ENCODE measurements at regions not wholly inside any gene's neighbourhood (a gene's known extent, or its start where the extent isn't known, plus 50 kb on each side); places are given as distances from the start of the nearest gene placed in this dataset.
"Not testable (repeated sequence)": the region's sequence is repeated elsewhere in the genome, so short reads cannot be mapped to it uniquely, and the experiment has no call there.

DNA sequence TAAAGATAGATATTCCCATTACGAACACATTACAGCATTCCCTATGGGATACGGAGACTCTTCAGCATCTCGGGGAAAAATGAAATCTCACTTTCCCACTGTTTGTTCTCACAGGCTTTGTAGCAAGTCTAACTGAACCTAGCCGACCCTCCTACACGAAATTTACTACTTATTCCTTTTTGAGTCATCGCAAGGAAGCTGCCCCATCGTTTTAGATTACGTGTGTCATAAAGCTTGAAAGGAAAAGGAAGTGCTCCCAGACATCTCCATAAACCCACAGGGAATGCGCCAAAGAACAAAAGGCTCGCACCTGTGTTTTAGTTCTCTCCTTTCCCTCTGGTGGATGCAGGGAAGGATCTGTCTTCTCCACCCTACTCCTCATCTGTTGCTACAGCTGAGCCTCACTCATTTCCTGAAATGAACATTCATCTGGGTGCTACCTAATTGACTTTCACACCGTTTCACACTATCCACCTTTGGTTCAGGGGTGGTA lies 76.2 kb upstream of the STK39 start:
- H3K4me3 ChIP-seq (ENCODE audit: control insufficient read depth, low read depth, low read length): no peak overlapping the region
- TF ChIP-seq, protein P1, sequence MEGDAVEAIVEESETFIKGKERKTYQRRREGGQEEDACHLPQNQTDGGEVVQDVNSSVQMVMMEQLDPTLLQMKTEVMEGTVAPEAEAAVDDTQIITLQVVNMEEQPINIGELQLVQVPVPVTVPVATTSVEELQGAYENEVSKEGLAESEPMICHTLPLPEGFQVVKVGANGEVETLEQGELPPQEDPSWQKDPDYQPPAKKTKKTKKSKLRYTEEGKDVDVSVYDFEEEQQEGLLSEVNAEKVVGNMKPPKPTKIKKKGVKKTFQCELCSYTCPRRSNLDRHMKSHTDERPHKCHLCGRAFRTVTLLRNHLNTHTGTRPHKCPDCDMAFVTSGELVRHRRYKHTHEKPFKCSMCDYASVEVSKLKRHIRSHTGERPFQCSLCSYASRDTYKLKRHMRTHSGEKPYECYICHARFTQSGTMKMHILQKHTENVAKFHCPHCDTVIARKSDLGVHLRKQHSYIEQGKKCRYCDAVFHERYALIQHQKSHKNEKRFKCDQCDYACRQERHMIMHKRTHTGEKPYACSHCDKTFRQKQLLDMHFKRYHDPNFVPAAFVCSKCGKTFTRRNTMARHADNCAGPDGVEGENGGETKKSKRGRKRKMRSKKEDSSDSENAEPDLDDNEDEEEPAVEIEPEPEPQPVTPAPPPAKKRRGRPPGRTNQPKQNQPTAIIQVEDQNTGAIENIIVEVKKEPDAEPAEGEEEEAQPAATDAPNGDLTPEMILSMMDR (IDR thresholded peaks at IDR 0.05; ENCODE audit: control insufficient read depth, insufficient read depth, low read depth, low read length, missing control alignments): no peak
- no peak for DNase-seq (ENCODE audit: low read depth)

DNA sequence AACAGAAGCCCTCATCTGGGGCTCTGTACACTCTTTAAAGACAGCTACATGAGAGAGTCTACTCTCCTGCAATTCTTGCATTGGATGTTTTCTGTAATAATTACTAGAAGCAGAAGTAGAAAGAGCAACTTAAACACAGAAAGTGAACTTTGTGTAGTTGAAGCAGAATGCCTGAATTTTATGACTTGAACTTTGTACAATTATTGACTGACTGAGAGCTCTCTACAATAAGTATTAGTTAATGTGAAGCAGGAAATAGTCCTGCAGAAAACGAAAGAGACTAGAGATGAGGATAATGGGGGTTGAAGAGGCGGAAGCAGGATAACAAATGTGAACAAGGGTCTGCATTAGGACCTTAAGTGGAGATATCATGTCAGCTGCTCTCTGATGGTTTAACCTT lies 79.2 kb upstream of the STK39 start:
- DNase-seq (ENCODE audit: low read depth): no peak
- H3K4me3 ChIP-seq (ENCODE audit: control insufficient read depth, low read depth, low read length): no peak overlapping the region
- TF ChIP-seq, protein P1 (IDR thresholded peaks at IDR 0.05; ENCODE audit: control insufficient read depth, insufficient read depth, low read depth, low read length, missing control alignments): no peak

DNA sequence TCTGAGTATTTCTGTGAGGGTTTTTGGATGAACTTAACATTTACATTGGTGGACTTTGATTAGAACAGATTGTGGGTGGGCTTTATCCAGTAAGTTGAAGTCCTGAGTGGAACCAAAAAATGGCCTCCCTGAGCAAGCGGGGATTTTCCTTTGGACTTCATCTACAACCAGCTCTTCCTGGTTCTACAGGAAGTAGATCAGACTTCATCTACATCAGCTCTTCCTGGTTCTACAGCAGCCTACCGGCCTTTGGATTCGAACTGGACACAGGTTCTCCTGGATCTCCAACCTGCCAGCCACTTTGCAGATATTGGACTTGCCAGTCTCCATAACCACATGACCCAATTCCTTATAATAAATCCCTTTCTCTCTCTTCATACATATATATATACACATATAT lies 79.9 kb upstream of the STK39 start:
- no peak for DNase-seq (ENCODE audit: low read depth)
- TF ChIP-seq, protein P1 (IDR thresholded peaks at IDR 0.05; ENCODE audit: control insufficient read depth, insufficient read depth, low read depth, low read length, missing control alignments): no peak
- no peak overlapping the region for H3K4me3 ChIP-seq (ENCODE audit: control insufficient read depth, low read depth, low read length)

DNA sequence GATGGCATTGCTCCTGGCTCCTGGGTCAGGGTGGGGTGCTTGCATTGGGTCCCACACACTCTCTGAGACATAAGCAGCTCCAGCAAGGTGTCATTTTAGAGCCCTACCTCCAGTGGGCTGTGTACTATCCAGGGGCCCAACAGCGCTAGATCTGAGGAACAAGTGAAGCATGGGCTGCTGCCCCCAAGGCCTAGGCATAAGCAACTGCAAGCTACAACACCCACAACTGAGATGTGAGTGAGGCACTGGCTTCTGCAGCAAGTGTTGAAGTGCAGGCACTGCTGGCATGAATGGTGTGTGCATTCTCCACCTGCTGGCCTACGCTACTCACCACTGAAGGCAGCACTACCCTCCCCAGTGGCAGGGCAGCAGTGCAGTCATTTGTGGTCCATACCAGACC lies 81.0 kb upstream of the STK39 start:
- DNase-seq (ENCODE audit: low read depth): no peak
- TF ChIP-seq, protein P1 (IDR thresholded peaks at IDR 0.05; ENCODE audit: control insufficient read depth, insufficient read depth, low read depth, low read length, missing control alignments): no peak
- no peak overlapping the region for H3K4me3 ChIP-seq (ENCODE audit: control insufficient read depth, low read depth, low read length)

DNA sequence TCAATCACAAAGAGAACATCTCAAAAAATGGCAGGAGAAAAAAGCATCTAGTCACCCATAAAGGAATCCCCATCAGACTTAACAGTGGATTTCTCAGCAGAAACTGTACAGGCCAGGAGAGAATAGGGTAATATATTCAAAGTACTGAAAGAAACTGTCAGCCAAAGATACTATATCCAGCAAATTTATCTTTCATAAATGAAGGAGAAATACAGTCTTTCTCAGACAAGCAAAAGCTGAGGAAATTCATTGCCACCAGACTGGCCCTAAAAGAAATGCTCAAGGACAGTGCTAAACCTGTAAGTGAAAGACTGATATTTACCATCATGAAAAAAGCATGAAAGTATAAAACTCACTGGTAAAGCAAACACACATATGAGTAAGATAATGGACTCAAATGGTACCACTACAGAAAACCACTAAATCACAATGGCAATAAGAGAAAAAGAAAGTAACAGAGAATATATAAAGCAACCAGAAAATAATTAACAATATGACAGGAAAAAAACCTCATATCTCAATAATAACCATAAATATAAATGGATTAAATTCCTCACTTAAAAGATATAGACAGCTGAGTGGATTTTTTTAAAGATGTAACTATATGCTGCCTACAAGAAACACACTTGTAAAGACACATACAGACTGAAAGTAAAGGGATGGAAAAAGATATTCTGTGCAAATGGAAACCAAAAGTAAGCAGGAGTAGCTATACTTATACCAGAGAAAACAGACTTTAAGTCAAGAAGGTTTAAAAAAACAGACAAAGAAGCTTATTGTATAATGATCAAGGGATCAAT lies 83.4 kb upstream of the STK39 start:
- TF ChIP-seq, protein P1 (IDR thresholded peaks at IDR 0.05; ENCODE audit: control insufficient read depth, insufficient read depth, low read depth, low read length, missing control alignments): no peak
- H3K4me3 ChIP-seq (ENCODE audit: control insufficient read depth, low read depth, low read length): no peak overlapping the region
- DNase-seq (ENCODE audit: low read depth): no peak

DNA sequence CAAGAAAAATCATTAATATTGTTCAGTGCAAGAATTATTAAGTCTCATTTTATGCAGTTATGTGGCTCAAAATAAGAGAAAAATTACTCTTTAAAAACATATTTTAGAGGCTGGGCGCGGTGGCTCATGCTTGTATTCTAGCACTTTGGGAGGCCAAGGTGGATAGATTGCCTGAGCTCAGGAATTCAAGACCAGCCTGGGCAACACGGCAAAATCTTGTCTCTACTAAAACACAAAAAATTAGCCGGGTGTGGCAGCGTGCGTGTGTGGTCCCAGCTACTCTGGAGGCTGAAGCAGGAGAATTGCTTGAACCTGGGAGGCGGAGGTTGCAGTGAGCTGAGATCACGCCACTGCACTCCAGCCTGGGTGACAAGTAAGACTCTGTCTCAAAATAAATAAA lies 87.9 kb upstream of the STK39 start:
- DNase-seq (ENCODE audit: low read depth); H3K4me3 ChIP-seq (ENCODE audit: control insufficient read depth, low read depth, low read length): not testable (repeated sequence)

DNA sequence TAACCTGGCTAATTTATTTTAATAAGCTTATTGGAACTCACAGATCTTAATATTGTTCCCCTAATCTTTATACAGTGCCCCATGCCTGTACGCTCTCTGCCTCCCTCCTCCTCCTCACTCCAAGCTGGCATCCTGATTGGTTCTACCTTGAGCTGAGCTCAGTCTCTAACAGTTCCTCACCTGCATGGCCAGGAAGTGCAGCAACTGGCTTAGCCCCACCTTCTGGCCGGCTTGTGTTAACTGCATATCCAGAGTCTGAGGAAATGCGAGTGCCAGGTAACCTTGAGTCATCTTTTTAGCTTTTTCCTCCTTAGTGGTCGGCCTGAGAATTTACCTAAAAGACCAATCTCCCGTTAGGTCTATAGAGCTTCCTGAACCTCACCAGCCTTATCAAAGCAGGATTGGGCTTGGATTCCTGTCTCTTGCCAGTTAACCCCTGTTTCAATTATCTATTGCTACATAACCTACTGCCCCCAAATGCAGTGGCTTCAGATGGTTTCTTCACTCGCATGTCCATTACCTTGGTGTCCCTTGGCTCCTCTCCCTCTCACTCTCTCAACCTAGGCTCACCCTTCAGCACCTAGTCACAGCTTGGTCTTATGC lies 89.5 kb upstream of the STK39 start:
- H3K4me3 ChIP-seq (ENCODE audit: control insufficient read depth, low read depth, low read length): no peak overlapping the region
- TF ChIP-seq, protein P1 (IDR thresholded peaks at IDR 0.05; ENCODE audit: control insufficient read depth, insufficient read depth, low read depth, low read length, missing control alignments): peak; percentile 21
- DNase-seq (ENCODE audit: low read depth): no peak

Data from AG09309 (cell line).